Upper lobe of right lung (tissue), 1 donor: ENCODE measurements at regions not wholly inside any gene's neighbourhood (a gene's known extent, or its start where the extent isn't known, plus 50 kb on each side); places are given as distances from the start of the nearest gene placed in this dataset.
A peak's percentile ranks its signal among the peaks of the same experiment; 100 is the strongest.

ENCODE experiments used
- ATAC-seq: fragments of 200-7000 bp; cut with Tn5 transposase; one replicate; pipeline ENCODE4 v1.9.1; 2020; ENCODE audit warnings: mild to moderate bottlenecking, moderate library complexity
- DNase-seq: peaks from one replicate; pipeline ENCODE4 v3.0.0-alpha.2; 2020
- H3K27ac ChIP-seq: fragments of 200-600 bp; one replicate; pipeline ENCODE4 v1.8.0; 2022
- H3K27me3 ChIP-seq: fragments of 200-600 bp; one replicate; pipeline ENCODE4 v1.8.0; 2022; ENCODE audit warnings: mild to moderate bottlenecking
- H3K36me3 ChIP-seq: fragments of 200-600 bp; one replicate; pipeline ENCODE4 v1.8.0; 2022
- H3K4me1 ChIP-seq: fragments of 200-600 bp; one replicate; pipeline ENCODE4 v1.8.0; 2022
- H3K4me3 ChIP-seq: fragments of 200-600 bp; one replicate; pipeline ENCODE4 v1.8.0; 2022; ENCODE audit warnings: mild to moderate bottlenecking
- H3K9me3 ChIP-seq: fragments of 200-600 bp; one replicate; pipeline ENCODE4 v1.8.0; 2022
- CTCF ChIP-seq: fragments of 200-600 bp; IDR thresholded peaks from one replicate; pipeline ENCODE4 v1.8.0; 2022; ENCODE audit warnings: antibody characterized with exemption
- intact Hi-C: fragments of 100-400 bp; cut with DNase I; formaldehyde crosslinking; loops from one replicate; pipeline ENCODE4 v1.11.0; 2022
- donor health status: DM: no; HTN: yes; CAD: no; lungs with severe emphysema.

GRCh38 chr5:10130881-10131280 lies 118.8 kb downstream of the ATPSCKMT start:
- TF ChIP-seq CTCF, result no peak
- Histone ChIP-seq H3K4me3 (no peak overlapping the region), H3K9me3 (no peaks in the 10 kb centered on the region), H3K27ac (no peak overlapping the region), H3K4me1 (no peaks in the 10 kb centered on the region), H3K36me3 (no peaks in the 10 kb centered on the region), H3K27me3 (no peaks in the 10 kb centered on the region)
- ATAC-seq (no peak), DNase-seq (no peak)
- intact Hi-C loops, result no loop called here

GRCh38 chr5:10126900-10127299 lies 122.8 kb downstream of the ATPSCKMT start:
- intact Hi-C loops, result no loop called here
- Histone ChIP-seq H3K9me3 (no peaks in the 10 kb centered on the region), H3K4me3 (no peak overlapping the region), H3K36me3 (no peaks in the 10 kb centered on the region), H3K27me3 (no peaks in the 10 kb centered on the region), H3K27ac (no peak overlapping the region), H3K4me1 (no peaks in the 10 kb centered on the region)
- no peak for TF ChIP-seq CTCF
- no peak for DNase-seq
- peak; percentile 21 for ATAC-seq

DNA sequence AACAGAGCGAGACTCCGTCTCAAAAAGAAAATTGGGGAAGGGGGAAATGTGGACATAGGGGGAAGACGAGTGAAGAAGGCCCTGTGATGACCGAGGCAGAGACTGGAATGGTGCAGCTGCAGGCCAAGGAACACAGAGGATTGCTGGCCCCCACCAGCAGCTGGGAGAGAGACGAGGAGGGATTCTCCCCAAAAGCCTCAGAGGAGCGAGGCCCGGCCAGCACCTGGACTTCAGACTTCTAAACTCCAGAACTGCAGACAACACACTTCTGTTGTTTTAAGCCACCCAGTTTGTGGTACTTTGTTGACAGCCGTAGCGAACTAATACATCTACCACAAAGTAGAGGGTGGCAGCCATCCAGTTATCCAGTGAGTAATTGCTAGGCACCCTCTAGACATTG lies 124.6 kb downstream of the ATPSCKMT start:
- H3K27ac ChIP-seq, result no peak overlapping the region
- no peak for DNase-seq
- no peaks in the 10 kb centered on the region for H3K36me3 ChIP-seq
- H3K4me3 ChIP-seq, result no peak overlapping the region
- intact Hi-C loops, result no loop called here
- H3K4me1 ChIP-seq, result no peaks in the 10 kb centered on the region
- H3K9me3 ChIP-seq, result no peaks in the 10 kb centered on the region
- no peaks in the 10 kb centered on the region for H3K27me3 ChIP-seq
- TF ChIP-seq CTCF, result no peak
- ATAC-seq, result no peak

DNA sequence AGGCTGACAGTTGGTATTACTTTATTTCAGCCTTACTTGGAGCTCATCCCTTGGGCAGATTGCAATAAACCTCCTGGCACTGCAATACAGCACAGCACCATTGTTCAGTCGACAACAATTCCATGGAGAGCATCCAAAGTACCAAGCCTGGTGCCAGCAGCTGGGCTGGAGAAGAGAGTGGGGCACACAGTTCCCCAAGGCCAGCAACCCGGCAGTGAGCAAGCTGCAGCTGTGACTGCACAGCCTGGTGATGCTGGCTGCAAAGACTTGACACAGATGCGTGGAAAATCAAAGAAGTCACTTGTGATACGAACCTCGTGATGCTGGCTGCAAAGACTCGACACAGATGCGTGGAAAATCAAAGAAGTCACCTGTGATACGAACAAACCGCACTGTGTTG lies 125.4 kb downstream of the ATPSCKMT start:
- Histone ChIP-seq H3K4me3 (no peak overlapping the region), H3K27ac (no peak overlapping the region), H3K4me1 (no peaks in the 10 kb centered on the region), H3K27me3 (no peaks in the 10 kb centered on the region), H3K9me3 (no peaks in the 10 kb centered on the region), H3K36me3 (no peaks in the 10 kb centered on the region)
- ATAC-seq (no peak), DNase-seq (no peak)
- TF ChIP-seq CTCF, result no peak
- intact Hi-C loops, result no loop called here

DNA sequence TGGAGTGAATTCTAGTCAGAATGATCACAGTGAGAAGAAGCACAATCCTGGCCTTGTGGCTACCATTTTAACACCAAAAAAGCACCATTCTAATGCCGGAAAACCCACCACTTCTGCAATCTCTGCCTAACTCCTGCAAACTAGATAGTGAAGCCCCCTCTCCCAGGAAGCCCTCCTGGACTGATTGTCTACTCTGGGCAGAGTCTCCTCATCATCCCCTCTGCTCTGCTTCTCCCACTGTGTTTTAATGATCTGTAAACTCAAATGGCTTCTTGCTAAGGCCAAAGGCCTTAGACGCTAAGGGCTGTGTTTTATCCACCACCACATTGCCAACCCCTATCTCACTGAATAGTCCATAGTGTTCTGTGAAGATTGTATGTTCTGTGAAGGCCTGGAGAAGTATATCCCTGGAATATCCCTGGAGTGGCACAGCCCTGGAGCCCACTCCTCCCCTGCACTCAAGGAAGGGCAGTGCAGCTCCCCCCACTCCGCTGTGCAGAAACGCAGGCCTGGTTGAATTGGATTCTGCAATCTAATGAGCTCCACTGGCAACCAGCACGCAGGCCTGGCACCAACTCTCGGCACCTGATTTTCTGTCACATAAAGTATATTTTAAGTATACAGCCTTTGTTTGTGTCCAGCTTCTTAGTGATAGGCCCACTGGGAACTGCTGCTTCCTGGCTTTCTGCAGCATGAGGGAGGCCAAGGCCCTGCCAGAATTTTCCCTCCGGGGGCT lies 126.3 kb downstream of the ATPSCKMT start:
- ATAC-seq (no peak), DNase-seq (no peak)
- Histone ChIP-seq H3K27me3 (no peaks in the 10 kb centered on the region), H3K36me3 (no peaks in the 10 kb centered on the region), H3K4me1 (no peaks in the 10 kb centered on the region), H3K27ac (no peak overlapping the region), H3K4me3 (no peak overlapping the region), H3K9me3 (no peaks in the 10 kb centered on the region)
- intact Hi-C loops, result no loop called here
- TF ChIP-seq CTCF, result no peak
